WTC11 (cell line): ENCODE measurements at regions not wholly inside any gene's neighbourhood (a gene's known extent, or its start where the extent isn't known, plus 50 kb on each side); places are given as distances from the start of the nearest gene placed in this dataset.
A peak's percentile ranks its signal among the peaks of the same experiment; 100 is the strongest.

ENCODE experiments used
- ATAC-seq: fragments of 200-7000 bp; cut with Tn5 transposase; 2 replicates; pipeline ENCODE4 v1.10.0; 2021; ENCODE audit warnings: mild to moderate bottlenecking, moderate library complexity
- CTCF ChIA-PET: fragments of 300-600 bp; sonication (Branson Sonifier 250); formaldehyde crosslinking; loops from one replicate; lab custom pipeline; 2021; ENCODE audit warnings: antibody characterized with exemption; lab: Charles Lee
- POLR2A ChIA-PET: fragments of 350-600 bp; sonication (Branson Sonifier 250); formaldehyde crosslinking; loops from one replicate; lab custom pipeline; 2021; ENCODE audit warnings: antibody characterized with exemption; lab: Charles Lee
- DNase-seq: peaks from one replicate; pipeline ENCODE4 v3.0.0; 2021; ENCODE audit warnings: low spot score
- H3K27ac Mint-ChIP-seq: 2 replicates; pipeline ENCODE4 v1.8.0; 2021; ENCODE audit warnings: mixed read lengths
- H3K27me3 Mint-ChIP-seq: 2 replicates; pipeline ENCODE4 v1.8.0; 2021; ENCODE audit warnings: low read depth, mild to moderate bottlenecking, moderate library complexity, mixed read lengths
- H3K36me3 Mint-ChIP-seq: 2 replicates; pipeline ENCODE4 v1.8.0; 2021; ENCODE audit warnings: mixed read lengths
- H3K4me1 Mint-ChIP-seq: 2 replicates; pipeline ENCODE4 v1.8.0; 2022; ENCODE audit warnings: mixed read lengths
- H3K4me3 Mint-ChIP-seq: 2 replicates; pipeline ENCODE4 v1.8.0; 2021; ENCODE audit warnings: mild to moderate bottlenecking, moderate library complexity, mixed read lengths
- H3K9me3 Mint-ChIP-seq: 2 replicates; pipeline ENCODE4 v1.8.0; 2021; ENCODE audit warnings: mixed read lengths
- AR ChIP-seq: fragments of 250-450 bp; sonication (Bioruptor Pico); IDR thresholded peaks from 2 replicates; pipeline ENCODE4 v1.9.0; 2021; ENCODE audit warnings: mild to moderate bottlenecking
- CREB1 ChIP-seq: sonication (generic); formaldehyde crosslinking; IDR thresholded peaks from 2 replicates; pipeline ENCODE4 v1.8.0; 2023; ENCODE audit warnings: mild to moderate bottlenecking, missing genetic modification reagents
- E2F5 ChIP-seq: sonication (generic); formaldehyde crosslinking; IDR thresholded peaks from 2 replicates; pipeline ENCODE4 v1.8.1; 2022; ENCODE audit warnings: mild to moderate bottlenecking, moderate library complexity, missing genetic modification reagents
- ERG ChIP-seq: fragments of 250-450 bp; sonication (Bioruptor Pico); IDR thresholded peaks from 2 replicates; pipeline ENCODE4 v1.8.0; 2021; ENCODE audit warnings: mild to moderate bottlenecking
- NFATC4 ChIP-seq: fragments of 250-450 bp; sonication (Bioruptor Pico); IDR thresholded peaks from 2 replicates; pipeline ENCODE4 v1.9.0; 2021; ENCODE audit warnings: mild to moderate bottlenecking
- SOX15 ChIP-seq: fragments of 250-450 bp; sonication (Bioruptor Pico); IDR thresholded peaks from 2 replicates; pipeline ENCODE4 v1.9.0; 2021; ENCODE audit warnings: mild to moderate bottlenecking
- USF2 ChIP-seq: sonication (generic); formaldehyde crosslinking; IDR thresholded peaks from 2 replicates; pipeline ENCODE4 v1.8.1; 2023; ENCODE audit warnings: mild to moderate bottlenecking, missing genetic modification reagents, moderate library complexity
- ZNF121 ChIP-seq: sonication (generic); formaldehyde crosslinking; IDR thresholded peaks from 2 replicates; pipeline ENCODE4 v1.8.0; 2023; ENCODE audit warnings: missing genetic modification reagents
- ZNF425 ChIP-seq: fragments of 250-450 bp; sonication (Bioruptor Pico); conservative IDR thresholded peaks from 2 replicates; pipeline ENCODE4 v1.9.0; 2021; ENCODE audit warnings: mild to moderate bottlenecking
- ZNF512 ChIP-seq: sonication (generic); formaldehyde crosslinking; IDR thresholded peaks from 2 replicates; pipeline ENCODE4 v1.8.1; 2022; ENCODE audit warnings: missing genetic modification reagents, borderline replicate concordance
- TF ChIP-seq, protein P1 (sequence below): sonication (generic); formaldehyde crosslinking; IDR thresholded peaks from 2 replicates; pipeline ENCODE4 v1.8.0; 2023; ENCODE audit warnings: missing genetic modification reagents, mild to moderate bottlenecking, borderline replicate concordance
- TF ChIP-seq, protein P2 (sequence below): sonication (generic); formaldehyde crosslinking; IDR thresholded peaks from 2 replicates; pipeline ENCODE4 v1.8.1; 2023; ENCODE audit warnings: mild to moderate bottlenecking, missing genetic modification reagents
- TF ChIP-seq, protein P3 (sequence below): sonication (generic); formaldehyde crosslinking; IDR thresholded peaks from 2 replicates; pipeline ENCODE4 v1.8.1; 2022; ENCODE audit warnings: mild to moderate bottlenecking, missing genetic modification reagents, moderate library complexity, borderline replicate concordance
- TF ChIP-seq, protein P4 (sequence below): sonication (generic); formaldehyde crosslinking; IDR thresholded peaks from 2 replicates; pipeline ENCODE4 v1.8.1; 2023; ENCODE audit warnings: mild to moderate bottlenecking, missing genetic modification reagents

GRCh38 chr19:32067685-32068084, 277.7 kb upstream of the ZNF507 start:
- Mint-ChIP-seq H3K27ac (no peak overlapping the region), H3K9me3 (no peaks in the 10 kb centered on the region), H3K27me3 (no peaks in the 10 kb centered on the region), H3K4me1 (0 out of 2 replicates have a peak, but pooled peaks cover 2% of the 10 kb centered on the region), H3K4me3 (no peak overlapping the region), H3K36me3 (no peaks in the 10 kb centered on the region)
- TF ChIP-seq, protein P1, sequence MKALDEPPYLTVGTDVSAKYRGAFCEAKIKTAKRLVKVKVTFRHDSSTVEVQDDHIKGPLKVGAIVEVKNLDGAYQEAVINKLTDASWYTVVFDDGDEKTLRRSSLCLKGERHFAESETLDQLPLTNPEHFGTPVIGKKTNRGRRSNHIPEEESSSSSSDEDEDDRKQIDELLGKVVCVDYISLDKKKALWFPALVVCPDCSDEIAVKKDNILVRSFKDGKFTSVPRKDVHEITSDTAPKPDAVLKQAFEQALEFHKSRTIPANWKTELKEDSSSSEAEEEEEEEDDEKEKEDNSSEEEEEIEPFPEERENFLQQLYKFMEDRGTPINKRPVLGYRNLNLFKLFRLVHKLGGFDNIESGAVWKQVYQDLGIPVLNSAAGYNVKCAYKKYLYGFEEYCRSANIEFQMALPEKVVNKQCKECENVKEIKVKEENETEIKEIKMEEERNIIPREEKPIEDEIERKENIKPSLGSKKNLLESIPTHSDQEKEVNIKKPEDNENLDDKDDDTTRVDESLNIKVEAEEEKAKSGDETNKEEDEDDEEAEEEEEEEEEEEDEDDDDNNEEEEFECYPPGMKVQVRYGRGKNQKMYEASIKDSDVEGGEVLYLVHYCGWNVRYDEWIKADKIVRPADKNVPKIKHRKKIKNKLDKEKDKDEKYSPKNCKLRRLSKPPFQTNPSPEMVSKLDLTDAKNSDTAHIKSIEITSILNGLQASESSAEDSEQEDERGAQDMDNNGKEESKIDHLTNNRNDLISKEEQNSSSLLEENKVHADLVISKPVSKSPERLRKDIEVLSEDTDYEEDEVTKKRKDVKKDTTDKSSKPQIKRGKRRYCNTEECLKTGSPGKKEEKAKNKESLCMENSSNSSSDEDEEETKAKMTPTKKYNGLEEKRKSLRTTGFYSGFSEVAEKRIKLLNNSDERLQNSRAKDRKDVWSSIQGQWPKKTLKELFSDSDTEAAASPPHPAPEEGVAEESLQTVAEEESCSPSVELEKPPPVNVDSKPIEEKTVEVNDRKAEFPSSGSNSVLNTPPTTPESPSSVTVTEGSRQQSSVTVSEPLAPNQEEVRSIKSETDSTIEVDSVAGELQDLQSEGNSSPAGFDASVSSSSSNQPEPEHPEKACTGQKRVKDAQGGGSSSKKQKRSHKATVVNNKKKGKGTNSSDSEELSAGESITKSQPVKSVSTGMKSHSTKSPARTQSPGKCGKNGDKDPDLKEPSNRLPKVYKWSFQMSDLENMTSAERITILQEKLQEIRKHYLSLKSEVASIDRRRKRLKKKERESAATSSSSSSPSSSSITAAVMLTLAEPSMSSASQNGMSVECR (CRISPR knock-in tag), result no peak
- TF ChIP-seq ZNF121 (CRISPR knock-in tag), result no peak
- ATAC-seq, result peak; percentile 91
- ChIA-PET CTCF (interaction anchor here (0.8 to 2.2 kb wide), 8 partner anchors 9 to 1371 kb away, joined by 3 to 17 read pairs (median 4); no protein-coding TSS in a partner anchor), POLR2A (no interaction called here)
- DNase-seq, result peak; percentile 57

DNA sequence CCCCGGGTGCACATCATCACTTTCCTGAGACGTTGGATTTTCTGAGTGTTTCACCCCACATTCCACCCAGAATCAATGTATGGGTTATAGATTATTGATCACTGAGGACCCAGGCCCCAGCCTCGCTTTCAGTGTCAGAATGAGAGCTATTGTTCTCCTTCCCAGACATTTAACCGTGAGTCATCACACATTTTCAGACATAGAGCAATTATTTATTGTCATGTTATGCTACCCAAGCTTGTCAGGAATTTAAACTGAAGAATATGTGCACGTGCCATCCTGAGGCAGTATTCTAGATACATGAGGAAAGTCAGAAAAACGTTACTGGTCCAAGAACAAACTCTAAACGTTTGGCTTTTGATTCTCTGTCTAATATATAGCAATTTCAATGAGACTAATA, 276.6 kb upstream of the ZNF507 start:
- no peaks in the 10 kb centered on the region for H3K27me3 Mint-ChIP-seq
- 0 out of 2 replicates have a peak, but pooled peaks cover 2% of the 10 kb centered on the region for H3K4me1 Mint-ChIP-seq
- H3K4me3 Mint-ChIP-seq, result no peak overlapping the region
- H3K9me3 Mint-ChIP-seq, result no peaks in the 10 kb centered on the region
- no peaks in the 10 kb centered on the region for H3K36me3 Mint-ChIP-seq
- ChIA-PET POLR2A (no interaction called here), CTCF (interaction anchor here (1.2 to 2.2 kb wide), 4 partner anchors 10 to 155 kb away, joined by 3 to 17 read pairs (median 6); no protein-coding TSS in a partner anchor)
- DNase-seq, result no peak
- no peak overlapping the region for H3K27ac Mint-ChIP-seq
- no peak for ATAC-seq
- TF ChIP-seq ZNF121 (CRISPR knock-in tag) (no peak), AR (CRISPR knock-in tag) (no peak), E2F5 (CRISPR knock-in tag) (no peak), NFATC4 (CRISPR knock-in tag) (no peak), CREB1 (CRISPR knock-in tag) (no peak), ZNF425 (no peak), ZNF512 (CRISPR knock-in tag) (no peak), SOX15 (CRISPR knock-in tag) (no peak), USF2 (CRISPR knock-in tag) (no peak), ERG (CRISPR knock-in tag) (no peak)
- TF ChIP-seq, protein P2, sequence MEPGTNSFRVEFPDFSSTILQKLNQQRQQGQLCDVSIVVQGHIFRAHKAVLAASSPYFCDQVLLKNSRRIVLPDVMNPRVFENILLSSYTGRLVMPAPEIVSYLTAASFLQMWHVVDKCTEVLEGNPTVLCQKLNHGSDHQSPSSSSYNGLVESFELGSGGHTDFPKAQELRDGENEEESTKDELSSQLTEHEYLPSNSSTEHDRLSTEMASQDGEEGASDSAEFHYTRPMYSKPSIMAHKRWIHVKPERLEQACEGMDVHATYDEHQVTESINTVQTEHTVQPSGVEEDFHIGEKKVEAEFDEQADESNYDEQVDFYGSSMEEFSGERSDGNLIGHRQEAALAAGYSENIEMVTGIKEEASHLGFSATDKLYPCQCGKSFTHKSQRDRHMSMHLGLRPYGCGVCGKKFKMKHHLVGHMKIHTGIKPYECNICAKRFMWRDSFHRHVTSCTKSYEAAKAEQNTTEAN, result no peak
- TF ChIP-seq, protein P3, sequence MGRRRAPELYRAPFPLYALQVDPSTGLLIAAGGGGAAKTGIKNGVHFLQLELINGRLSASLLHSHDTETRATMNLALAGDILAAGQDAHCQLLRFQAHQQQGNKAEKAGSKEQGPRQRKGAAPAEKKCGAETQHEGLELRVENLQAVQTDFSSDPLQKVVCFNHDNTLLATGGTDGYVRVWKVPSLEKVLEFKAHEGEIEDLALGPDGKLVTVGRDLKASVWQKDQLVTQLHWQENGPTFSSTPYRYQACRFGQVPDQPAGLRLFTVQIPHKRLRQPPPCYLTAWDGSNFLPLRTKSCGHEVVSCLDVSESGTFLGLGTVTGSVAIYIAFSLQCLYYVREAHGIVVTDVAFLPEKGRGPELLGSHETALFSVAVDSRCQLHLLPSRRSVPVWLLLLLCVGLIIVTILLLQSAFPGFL, result no peak
- TF ChIP-seq, protein P4, sequence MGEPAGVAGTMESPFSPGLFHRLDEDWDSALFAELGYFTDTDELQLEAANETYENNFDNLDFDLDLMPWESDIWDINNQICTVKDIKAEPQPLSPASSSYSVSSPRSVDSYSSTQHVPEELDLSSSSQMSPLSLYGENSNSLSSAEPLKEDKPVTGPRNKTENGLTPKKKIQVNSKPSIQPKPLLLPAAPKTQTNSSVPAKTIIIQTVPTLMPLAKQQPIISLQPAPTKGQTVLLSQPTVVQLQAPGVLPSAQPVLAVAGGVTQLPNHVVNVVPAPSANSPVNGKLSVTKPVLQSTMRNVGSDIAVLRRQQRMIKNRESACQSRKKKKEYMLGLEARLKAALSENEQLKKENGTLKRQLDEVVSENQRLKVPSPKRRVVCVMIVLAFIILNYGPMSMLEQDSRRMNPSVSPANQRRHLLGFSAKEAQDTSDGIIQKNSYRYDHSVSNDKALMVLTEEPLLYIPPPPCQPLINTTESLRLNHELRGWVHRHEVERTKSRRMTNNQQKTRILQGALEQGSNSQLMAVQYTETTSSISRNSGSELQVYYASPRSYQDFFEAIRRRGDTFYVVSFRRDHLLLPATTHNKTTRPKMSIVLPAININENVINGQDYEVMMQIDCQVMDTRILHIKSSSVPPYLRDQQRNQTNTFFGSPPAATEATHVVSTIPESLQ, result no peak
